ENCODE measurements at regions not wholly inside any gene's neighbourhood (a gene's known extent, or its start where the extent isn't known, plus 50 kb on each side); places are given as distances from the start of the nearest gene placed in this dataset.

DNA sequence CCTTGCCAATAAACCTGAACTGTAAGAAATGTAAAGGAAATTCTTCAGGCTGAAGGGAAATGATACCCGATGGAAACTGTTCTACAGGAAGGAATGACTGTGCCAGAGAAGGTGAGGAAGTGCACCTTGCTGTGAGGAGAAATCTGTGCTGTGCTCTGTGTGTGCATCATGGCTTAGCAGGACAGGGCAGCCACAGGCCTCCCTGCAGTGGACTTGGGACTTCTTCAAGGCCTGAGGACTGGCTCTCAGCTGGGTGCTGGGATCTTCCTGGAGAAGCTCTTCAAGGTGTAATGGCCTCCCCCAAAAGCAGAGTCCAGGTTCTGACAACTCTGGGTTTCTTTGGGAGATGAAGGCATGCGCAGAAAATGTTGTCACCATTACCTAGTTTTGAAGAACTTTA lies 145.1 kb downstream of the UQCRFS1 start:
- H3K9me3 ChIP-seq (replicated peaks; ENCODE audit: control insufficient read depth, insufficient read depth, low read length), result peaks cover 3% of the 10 kb centered on the region

More for the DNA sequence above, 145.1 kb downstream of the UQCRFS1 start:
- H4K20me1 ChIP-seq (replicated peaks; ENCODE audit: control insufficient read depth, extremely low read depth, insufficient read depth, low read length), result no peaks in the 10 kb centered on the region
- intact Hi-C loops (cut with micrococcal nuclease) (no loop called here), dilution Hi-C loops (cut with MboI; ENCODE audit: extremely low pct_ligation_motif_present, low sequenced_read_pairs) (no loop called here)
- BruUV-seq (replicated peaks), result no TSS peak
- ChIA-PET CTCF (no interaction called here), POLR2A (no interaction called here)
- no peak overlapping the region for H3K27ac ChIP-seq (ENCODE audit: insufficient read depth, low read depth, low read length)
- no peak overlapping the region for H3K4me3 ChIP-seq (replicated peaks in 1 of 3; ENCODE audit: insufficient read depth in 1 of 3, low read depth in 1 of 3, low read length in 3 of 3)
- no peaks in the 10 kb centered on the region for H3K27me3 ChIP-seq (ENCODE audit: control insufficient read depth in 2 of 2, insufficient read depth in 2 of 2, low read length in 2 of 2)
- no peaks in the 10 kb centered on the region for H3K79me2 ChIP-seq (ENCODE audit: control insufficient read depth, insufficient read depth, low read length)
- H3K4me1 ChIP-seq (ENCODE audit: control insufficient read depth, extremely low read depth, insufficient read depth, low read length), result no peaks in the 10 kb centered on the region
- TF ChIP-seq MYC (IDR thresholded peaks at IDR 0.05; ENCODE audit: low read depth, low read length) (no peak), CTCF (IDR thresholded peaks at IDR 0.05; ENCODE audit: extremely low read depth in 1 of 2, insufficient read depth in 1 of 2, low read depth in 1 of 2, low read length in 2 of 2) (no peak), FOS (IDR thresholded peaks at IDR 0.05; ENCODE audit: borderline replicate concordance, insufficient read depth, low read length) (no peak), MAX (IDR thresholded peaks at IDR 0.05; ENCODE audit: insufficient read depth, insufficient read length) (no peak), JUN (IDR thresholded peaks at IDR 0.05; ENCODE audit: borderline replicate concordance, insufficient read depth, insufficient read length, low read depth) (no peak), EZH2 (IDR thresholded peaks at IDR 0.05; ENCODE audit: borderline replicate concordance, low read depth, low read length, severe bottlenecking) (no peak), POLR2AphosphoS5 (IDR thresholded peaks at IDR 0.05; ENCODE audit: insufficient read depth, low read depth, low read length) (no peak), POLR2A (IDR thresholded peaks at IDR 0.05; ENCODE audit: low read depth, low read length) (no peak), GATA2 (IDR thresholded peaks at IDR 0.05; ENCODE audit: insufficient read depth, insufficient read length, low read depth, low read length) (no peak)
- H3K9ac ChIP-seq (replicated peaks; ENCODE audit: extremely low read depth, insufficient read depth, low read length), result no peak overlapping the region
- H3K36me3 ChIP-seq (ENCODE audit: control insufficient read depth in 2 of 2, extremely low read depth in 1 of 2, insufficient read depth in 2 of 2, low read length in 2 of 2), result no peaks in the 10 kb centered on the region
- DNase-seq (ENCODE audit: low read depth, low spot score) (no peak), FAIRE-seq (no peak)
- no peaks in the 10 kb centered on the region for H3K9me1 ChIP-seq (replicated peaks; ENCODE audit: control insufficient read depth, extremely low read depth, insufficient read depth, low read length)
- H3K4me2 ChIP-seq (ENCODE audit: insufficient read depth, low read length), result no peak overlapping the region
- H2AFZ ChIP-seq (ENCODE audit: low read depth, low read length), result no peak overlapping the region

Data from endothelial cell of umbilical vein (primary cell).